ENCODE measurements at regions not wholly inside any gene's neighbourhood (a gene's known extent, or its start where the extent isn't known, plus 50 kb on each side); places are given as distances from the start of the nearest gene placed in this dataset.

- no peak for DNase-seq (ENCODE audit: low read depth)
- TF ChIP-seq POLR2A (IDR thresholded peaks at IDR 0.05; ENCODE audit: extremely low read depth, insufficient read length), result no peak
- no peak for TF ChIP-seq MYC (IDR thresholded peaks at IDR 0.05; ENCODE audit: low read depth, low read length)
- no peak for TF ChIP-seq CTCF (IDR thresholded peaks at IDR 0.05; ENCODE audit: low read depth, low read length)
- TF ChIP-seq MAX (IDR thresholded peaks at IDR 0.05; ENCODE audit: low read depth, low read length), result no peak
- no peak overlapping the region for H3K4me3 ChIP-seq (ENCODE audit: low read depth, low read length)
Observed at GRCh38 chr7:81624021-81624592, 145.7 kb downstream of the HGF start.

GRCh38 chr7:81623251-81623855, 146.5 kb downstream of the HGF start:
- no peak for DNase-seq (ENCODE audit: low read depth)
- H3K4me3 ChIP-seq (ENCODE audit: low read depth, low read length), result no peak overlapping the region
- TF ChIP-seq MYC (IDR thresholded peaks at IDR 0.05; ENCODE audit: low read depth, low read length), result no peak

- no peak overlapping the region for H3K4me3 ChIP-seq (ENCODE audit: low read depth, low read length)
- TF ChIP-seq POLR2A (IDR thresholded peaks at IDR 0.05; ENCODE audit: extremely low read depth, insufficient read length), result no peak
- TF ChIP-seq MAX (IDR thresholded peaks at IDR 0.05; ENCODE audit: low read depth, low read length), result no peak
- TF ChIP-seq CTCF (IDR thresholded peaks at IDR 0.05; ENCODE audit: low read depth, low read length), result no peak
- TF ChIP-seq MYC (IDR thresholded peaks at IDR 0.05; ENCODE audit: low read depth, low read length), result no peak
- no peak for DNase-seq (ENCODE audit: low read depth)
Observed at GRCh38 chr7:81621893-81622292, 148.0 kb downstream of the HGF start.

- no peak overlapping the region for H3K4me3 ChIP-seq (ENCODE audit: low read depth, low read length)
- TF ChIP-seq MYC (IDR thresholded peaks at IDR 0.05; ENCODE audit: low read depth, low read length) (no peak), MAX (IDR thresholded peaks at IDR 0.05; ENCODE audit: low read depth, low read length) (no peak), POLR2A (IDR thresholded peaks at IDR 0.05; ENCODE audit: extremely low read depth, insufficient read length) (no peak), CTCF (IDR thresholded peaks at IDR 0.05; ENCODE audit: low read depth, low read length) (no peak)
- DNase-seq (ENCODE audit: low read depth), result peak; percentile 41
Observed at GRCh38 chr7:81618396-81619014, 151.3 kb downstream of the HGF start.

GRCh38 chr7:81616951-81617350, 152.9 kb downstream of the HGF start:
- H3K4me3 ChIP-seq (ENCODE audit: low read depth, low read length), result no peak overlapping the region
- TF ChIP-seq CTCF (IDR thresholded peaks at IDR 0.05; ENCODE audit: low read depth, low read length) (no peak), MYC (IDR thresholded peaks at IDR 0.05; ENCODE audit: low read depth, low read length) (no peak), MAX (IDR thresholded peaks at IDR 0.05; ENCODE audit: low read depth, low read length) (no peak), POLR2A (IDR thresholded peaks at IDR 0.05; ENCODE audit: extremely low read depth, insufficient read length) (no peak)
- DNase-seq (ENCODE audit: low read depth), result no peak

GRCh38 chr7:81611805-81612204, 158.0 kb downstream of the HGF start:
- TF ChIP-seq POLR2A (IDR thresholded peaks at IDR 0.05; ENCODE audit: extremely low read depth, insufficient read length), result no peak
- TF ChIP-seq MYC (IDR thresholded peaks at IDR 0.05; ENCODE audit: low read depth, low read length), result no peak
- TF ChIP-seq MAX (IDR thresholded peaks at IDR 0.05; ENCODE audit: low read depth, low read length), result no peak
- TF ChIP-seq CTCF (IDR thresholded peaks at IDR 0.05; ENCODE audit: low read depth, low read length), result no peak
- no peak overlapping the region for H3K4me3 ChIP-seq (ENCODE audit: low read depth, low read length)
- no peak for DNase-seq (ENCODE audit: low read depth)
